IPS DF 6.9 (cell line): ENCODE measurements at regions not wholly inside any gene's neighbourhood (a gene's known extent, or its start where the extent isn't known, plus 50 kb on each side); places are given as distances from the start of the nearest gene placed in this dataset.

Source experiments
- DNase-seq: peaks from one replicate; pipeline ENCODE4 v3.0.0-alpha.2; 2013; ENCODE audit warnings: low read depth, low spot score
- H3K27ac ChIP-seq: one replicate; pipeline ENCODE4 v1.5.1; 2013; ENCODE audit warnings: low read length, control low read depth
- H3K27me3 ChIP-seq: 2 replicates; pipeline ENCODE4 v1.6.1; 2013; ENCODE audit warnings: mild to moderate bottlenecking, low read length; ENCODE audit not compliant: control insufficient read depth, insufficient read depth
- H3K36me3 ChIP-seq: 2 replicates; pipeline ENCODE4 v1.6.1; 2013; ENCODE audit warnings: low read length; ENCODE audit not compliant: control insufficient read depth, insufficient read depth
- H3K4me1 ChIP-seq: 2 replicates; pipeline ENCODE4 v1.6.1; 2013; ENCODE audit warnings: low read length; ENCODE audit not compliant: control insufficient read depth, insufficient read depth
- H3K4me3 ChIP-seq: 2 replicates; pipeline ENCODE4 v1.5.1; 2013; ENCODE audit warnings: mild to moderate bottlenecking, low read length
- H3K9me3 ChIP-seq: 2 replicates; pipeline ENCODE4 v1.6.1; 2013; ENCODE audit warnings: low read length, inconsistent platforms; ENCODE audit not compliant: control insufficient read depth, insufficient read depth
- WGBS: extraction: QIAGEN DNeasy Blood & Tissue Kit; methylation state at CpG from one replicate; pipeline ENCODE4 v1.1.7; 2013; ENCODE audit warnings: mixed read lengths, missing lambda C conversion rate; ENCODE audit not compliant: insufficient read length, insufficient coverage; 5-methylcytosine and 5-hydroxymethylcytosine counted together

DNA sequence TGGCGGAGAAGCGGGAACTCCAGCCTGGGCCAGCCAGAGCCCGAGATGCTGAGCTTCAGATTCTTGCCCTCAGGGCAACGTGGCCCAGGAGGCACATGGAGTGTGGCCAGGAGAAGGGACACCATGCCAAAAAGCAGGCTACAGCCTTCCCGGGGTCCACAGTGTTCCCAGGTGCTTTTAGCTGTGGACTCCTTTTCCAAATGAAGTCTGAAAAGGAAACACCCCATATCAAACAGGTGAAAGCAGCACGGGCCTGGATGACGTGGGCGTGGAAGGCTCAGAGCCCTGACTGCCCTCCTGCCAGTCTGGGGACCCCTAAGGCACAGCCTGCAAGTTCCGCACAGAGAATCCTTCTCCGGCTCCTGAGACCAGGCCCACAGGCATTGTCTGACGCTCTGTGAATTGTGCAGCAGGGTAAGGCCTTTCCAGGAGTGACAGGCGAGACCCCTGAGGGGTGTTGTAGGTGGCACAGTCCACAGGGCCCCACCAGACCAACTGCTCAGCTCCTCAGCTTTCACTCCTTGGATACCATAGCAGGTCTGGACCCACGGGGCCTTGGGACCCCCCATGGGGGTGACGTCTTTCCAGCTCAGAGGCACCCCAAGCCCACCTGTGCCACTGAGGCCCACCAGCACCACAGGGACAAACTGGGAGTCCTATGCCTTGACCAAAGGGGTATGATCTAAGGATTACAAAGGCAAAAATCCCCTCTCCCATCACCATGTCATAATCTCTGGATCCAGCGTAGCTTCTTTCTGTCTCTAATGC lies 69.6 kb upstream of the RAB6C start:
- DNase-seq, result no peak
- H3K27ac ChIP-seq, result no peak overlapping the region
- H3K36me3 ChIP-seq, result no peaks in the 10 kb centered on the region
- no peaks in the 10 kb centered on the region for H3K27me3 ChIP-seq
- H3K4me1 ChIP-seq, result 0 out of 2 replicates have a peak, but pooled peaks cover 1% of the 10 kb centered on the region
- H3K9me3 ChIP-seq, result no peaks in the 10 kb centered on the region
- WGBS, result no CpG with 5 or more reads among the region's 15 CpGs
- no peak overlapping the region for H3K4me3 ChIP-seq

DNA sequence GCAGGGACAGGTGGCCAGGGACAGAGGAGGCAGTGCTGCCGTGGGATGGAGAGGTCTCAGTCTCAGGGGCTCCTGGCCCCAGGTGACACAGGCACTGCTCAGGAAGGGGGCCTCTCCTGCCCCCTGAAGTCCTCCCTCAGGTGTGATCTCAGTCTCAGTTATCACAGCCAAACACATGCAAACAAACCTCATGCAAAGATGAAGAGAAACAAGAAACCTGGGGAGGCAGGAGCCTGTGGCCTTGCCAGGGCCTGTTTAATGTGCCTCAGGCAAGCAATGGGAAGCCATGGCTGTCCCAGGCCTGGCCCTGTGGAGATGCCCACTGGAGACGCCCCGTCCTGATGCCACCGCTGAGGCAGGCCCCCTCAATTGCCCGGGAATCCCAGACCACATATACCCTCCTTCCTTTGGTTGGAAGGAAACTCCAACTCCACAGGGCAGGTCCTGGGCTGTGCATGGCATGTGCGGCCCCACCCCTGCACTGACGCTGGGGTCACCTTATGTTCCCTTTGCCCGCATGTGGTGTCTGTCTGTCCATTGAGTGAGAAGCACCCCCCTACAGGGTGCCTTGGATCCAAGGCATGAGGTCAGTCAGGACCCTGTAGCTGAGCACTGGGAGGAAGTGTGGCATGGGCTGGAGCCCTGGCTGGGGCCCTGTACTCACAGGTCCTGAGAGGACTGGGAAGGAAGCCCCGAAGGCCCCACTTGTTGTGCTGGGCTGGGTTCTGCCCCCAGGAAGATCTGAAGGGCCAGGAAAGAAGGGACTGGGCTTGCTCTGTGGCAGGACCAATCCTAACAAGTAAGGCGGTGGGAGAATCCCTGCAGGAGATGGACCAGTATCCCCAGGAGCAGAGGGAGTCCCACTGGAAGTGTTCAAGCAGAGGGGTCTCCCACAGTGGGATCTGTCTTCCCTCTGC lies 68.8 kb upstream of the RAB6C start:
- H3K9me3 ChIP-seq, result no peaks in the 10 kb centered on the region
- H3K36me3 ChIP-seq, result no peaks in the 10 kb centered on the region
- no peak overlapping the region for H3K27ac ChIP-seq
- H3K4me1 ChIP-seq, result 0 out of 2 replicates have a peak, but pooled peaks cover 1% of the 10 kb centered on the region
- H3K27me3 ChIP-seq, result no peaks in the 10 kb centered on the region
- no peak overlapping the region for H3K4me3 ChIP-seq
- DNase-seq, result no peak
- WGBS, result no CpG with 5 or more reads among the region's 10 CpGs

DNA sequence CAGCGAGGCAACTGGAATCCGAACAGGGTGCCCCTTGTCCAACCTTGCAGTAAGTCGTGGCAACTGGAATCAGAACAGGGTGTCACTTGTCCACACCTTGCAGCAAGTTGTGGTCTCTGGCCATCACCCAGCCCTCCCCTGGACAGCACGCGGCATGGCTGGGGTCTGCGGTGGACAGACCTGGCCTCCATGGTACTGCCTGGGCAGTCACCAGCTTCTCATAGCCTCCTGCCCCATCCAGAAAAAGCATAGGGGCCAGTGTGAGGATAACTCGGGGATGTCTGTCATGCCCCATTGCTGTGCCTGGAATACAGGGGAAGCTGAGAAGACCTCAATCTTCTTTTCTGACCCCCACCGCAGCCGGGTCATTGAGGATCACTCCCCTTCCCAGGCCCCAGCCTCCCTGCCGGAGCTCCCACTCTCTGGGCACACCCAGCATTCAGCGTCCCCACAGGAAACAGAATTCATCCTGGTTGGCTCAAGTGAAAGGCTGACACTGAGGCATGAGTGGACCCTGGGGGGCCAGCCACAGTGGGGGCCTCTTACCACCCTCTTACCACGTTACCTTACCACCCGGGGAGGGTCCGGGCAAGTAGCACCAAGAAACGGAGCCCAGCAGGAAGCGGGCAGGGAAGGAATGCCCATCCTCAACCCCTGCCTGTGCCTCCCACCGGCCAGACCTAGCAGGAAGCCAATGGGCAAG lies 68.0 kb upstream of the RAB6C start:
- DNase-seq, result no peak
- Histone ChIP-seq H3K9me3 (no peaks in the 10 kb centered on the region), H3K4me1 (0 out of 2 replicates have a peak, but pooled peaks cover 1% of the 10 kb centered on the region), H3K27me3 (no peaks in the 10 kb centered on the region), H3K4me3 (no peak overlapping the region), H3K36me3 (no peaks in the 10 kb centered on the region), H3K27ac (no peak overlapping the region)
- no CpG with 5 or more reads among the region's 17 CpGs for WGBS

DNA sequence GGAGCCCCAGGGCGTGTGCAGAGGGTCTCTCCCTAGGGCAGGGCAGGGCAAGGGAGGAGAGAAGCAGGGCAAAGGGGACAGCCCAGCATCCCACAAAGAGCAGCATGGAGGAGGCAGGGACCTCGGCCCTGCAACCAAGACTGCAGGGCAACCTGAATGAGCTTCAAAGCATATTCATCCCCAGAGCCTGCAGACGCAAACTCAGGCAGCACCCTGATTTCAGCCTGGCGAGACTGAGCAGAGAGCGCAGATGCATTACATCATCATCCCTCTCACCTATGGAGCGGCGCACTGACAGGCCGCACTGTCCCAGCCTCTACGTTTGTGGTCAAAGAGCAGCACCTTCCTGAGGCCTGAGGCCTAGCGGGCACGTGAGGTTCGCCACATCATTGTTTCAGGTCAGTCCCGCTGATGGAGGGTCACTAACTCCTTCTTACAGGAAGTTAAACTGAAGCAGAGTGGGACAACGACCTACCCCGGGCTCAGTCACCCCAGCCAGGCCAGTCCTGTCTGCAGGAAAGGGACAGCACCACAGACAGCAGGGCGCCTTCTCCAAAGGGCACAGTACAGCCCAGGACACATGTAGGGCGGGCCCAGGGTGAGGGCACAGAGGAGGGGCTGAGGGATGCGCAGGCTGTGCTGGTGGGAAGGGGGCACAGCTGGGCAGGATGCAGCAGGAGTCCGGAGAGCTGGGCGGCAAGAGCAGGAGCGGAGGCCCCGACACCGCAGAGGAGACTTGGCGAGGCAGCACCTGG lies 67.2 kb upstream of the RAB6C start:
- H3K9me3 ChIP-seq, result no peaks in the 10 kb centered on the region
- H3K27me3 ChIP-seq, result no peaks in the 10 kb centered on the region
- no peak overlapping the region for H3K4me3 ChIP-seq
- no peak overlapping the region for H3K27ac ChIP-seq
- 0 out of 2 replicates have a peak, but pooled peaks cover 1% of the 10 kb centered on the region for H3K4me1 ChIP-seq
- DNase-seq, result no peak
- no peaks in the 10 kb centered on the region for H3K36me3 ChIP-seq
- no CpG with 5 or more reads among the region's 24 CpGs for WGBS

DNA sequence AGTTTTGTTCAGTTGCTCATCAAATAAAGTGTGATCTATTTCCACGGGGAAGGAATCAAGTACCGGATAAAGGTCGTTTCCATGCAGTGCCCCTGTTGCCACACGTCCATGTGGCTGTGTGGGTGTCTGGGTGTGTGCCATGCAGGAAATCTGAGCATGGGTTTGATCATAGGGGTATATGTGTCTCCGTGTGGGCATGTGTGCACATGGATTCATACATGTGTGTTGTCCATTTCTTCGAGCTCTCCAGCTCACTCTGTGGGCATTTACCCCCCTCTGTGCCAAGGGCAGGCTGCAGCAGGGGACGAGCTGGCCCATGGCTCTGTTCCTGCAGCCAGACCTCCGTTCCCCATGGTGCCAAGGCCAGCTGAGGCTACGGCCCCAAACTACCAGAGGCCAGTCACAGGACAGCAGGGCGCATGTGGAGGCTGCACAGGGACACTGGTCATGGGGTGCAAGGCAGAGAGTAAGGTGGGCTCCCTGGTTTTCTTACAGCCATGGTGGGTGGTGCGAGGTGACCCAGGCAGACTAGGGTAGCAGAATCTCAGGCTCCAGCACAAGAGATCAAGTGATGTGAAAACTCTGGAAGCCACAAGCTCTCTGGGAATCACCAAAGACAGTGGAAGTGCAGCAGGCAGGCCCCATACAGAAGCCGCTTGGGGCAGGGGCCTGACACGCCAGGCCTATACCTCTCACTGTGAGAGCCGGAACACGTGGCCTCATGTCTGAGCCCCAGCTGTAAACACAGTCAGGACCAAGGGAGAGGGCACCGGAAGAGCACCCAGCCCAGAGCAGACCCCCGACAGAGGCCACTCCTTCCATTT lies 66.4 kb upstream of the RAB6C start:
- H3K4me3 ChIP-seq, result no peak overlapping the region
- DNase-seq, result no peak
- H3K36me3 ChIP-seq, result no peaks in the 10 kb centered on the region
- no CpG with 5 or more reads among the region's 17 CpGs for WGBS
- H3K27me3 ChIP-seq, result no peaks in the 10 kb centered on the region
- H3K27ac ChIP-seq, result no peak overlapping the region
- H3K4me1 ChIP-seq, result 0 out of 2 replicates have a peak, but pooled peaks cover 1% of the 10 kb centered on the region
- no peaks in the 10 kb centered on the region for H3K9me3 ChIP-seq

DNA sequence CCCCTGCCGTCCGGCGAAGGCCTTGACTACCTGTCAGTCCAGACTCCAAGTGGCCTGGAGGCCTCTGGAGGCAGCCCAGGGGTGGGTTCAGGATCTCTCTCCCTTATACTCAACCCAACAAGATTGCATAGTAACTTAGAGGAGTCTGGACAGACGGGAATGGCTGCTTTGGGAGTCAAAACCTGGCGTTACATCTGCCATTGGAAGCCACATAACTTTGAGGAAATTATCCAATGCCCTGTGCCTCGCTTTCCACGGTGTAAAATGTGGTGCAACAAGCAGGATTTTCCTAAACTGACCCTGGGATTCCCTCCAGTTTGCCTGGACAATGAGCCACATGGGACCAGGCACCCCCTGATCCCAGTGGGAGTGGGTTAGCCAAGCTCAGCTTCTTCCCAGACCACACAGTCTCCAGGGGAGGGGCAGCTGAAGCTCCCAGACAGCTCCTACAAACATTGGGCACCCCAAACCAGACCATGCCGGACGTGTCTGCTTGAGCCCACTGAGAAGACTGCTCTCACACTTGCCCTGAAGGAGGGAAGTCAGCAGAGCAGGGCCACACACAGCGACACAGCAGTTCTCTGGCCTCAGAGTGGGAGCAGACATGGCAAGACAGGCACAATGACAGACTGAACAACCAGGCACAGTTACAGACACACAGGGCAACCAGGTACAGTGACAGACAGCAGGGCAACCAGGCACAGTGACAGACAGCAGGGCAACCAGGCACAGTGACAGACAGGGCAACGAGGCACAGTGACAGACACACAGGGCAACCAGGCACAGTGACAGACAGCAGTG lies 65.6 kb upstream of the RAB6C start:
- Histone ChIP-seq H3K27ac (no peak overlapping the region), H3K4me3 (no peak overlapping the region), H3K27me3 (no peaks in the 10 kb centered on the region), H3K9me3 (no peaks in the 10 kb centered on the region), H3K4me1 (0 out of 2 replicates have a peak, but pooled peaks cover 1% of the 10 kb centered on the region), H3K36me3 (no peaks in the 10 kb centered on the region)
- no peak for DNase-seq
- WGBS, result no CpG with 5 or more reads among the region's 11 CpGs

DNA sequence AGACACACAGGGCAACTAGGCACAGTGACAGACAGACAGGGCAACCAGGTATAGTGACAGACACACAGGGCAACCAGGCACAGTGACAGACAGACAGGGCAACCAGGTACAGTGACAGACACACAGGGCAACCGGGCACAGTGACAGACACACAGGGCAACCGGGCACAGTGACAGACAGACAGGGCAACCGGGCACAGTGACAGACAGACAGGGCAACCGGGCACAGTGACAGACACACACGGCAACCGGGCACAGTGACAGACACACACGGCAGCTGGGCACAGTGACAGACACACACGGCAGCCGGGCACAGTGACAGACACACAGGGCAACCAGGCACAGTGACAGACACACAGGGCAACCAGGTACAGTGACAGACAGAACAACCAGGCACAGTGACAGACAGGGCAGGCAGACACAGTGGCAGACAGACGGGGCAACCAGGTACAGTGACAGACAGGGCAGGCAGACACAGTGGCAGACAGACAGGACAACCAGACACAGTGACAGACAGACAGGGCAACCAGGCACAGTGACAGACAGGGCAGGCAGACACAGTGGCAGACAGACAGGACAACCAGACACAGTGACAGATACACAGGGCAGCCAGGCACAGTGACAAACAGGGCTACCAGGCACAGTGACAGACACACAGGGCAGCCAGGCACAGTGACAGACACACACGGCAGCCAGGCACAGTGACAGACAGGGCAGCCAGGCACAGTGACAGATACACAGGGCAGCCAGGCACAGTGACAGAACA lies 64.7 kb upstream of the RAB6C start:
- Histone ChIP-seq H3K4me3 (no peak overlapping the region), H3K4me1 (0 out of 2 replicates have a peak, but pooled peaks cover 1% of the 10 kb centered on the region), H3K36me3 (no peaks in the 10 kb centered on the region), H3K9me3 (no peaks in the 10 kb centered on the region), H3K27me3 (no peaks in the 10 kb centered on the region), H3K27ac (no peak overlapping the region)
- no peak for DNase-seq
- WGBS, result no CpG with 5 or more reads among the region's 11 CpGs

DNA sequence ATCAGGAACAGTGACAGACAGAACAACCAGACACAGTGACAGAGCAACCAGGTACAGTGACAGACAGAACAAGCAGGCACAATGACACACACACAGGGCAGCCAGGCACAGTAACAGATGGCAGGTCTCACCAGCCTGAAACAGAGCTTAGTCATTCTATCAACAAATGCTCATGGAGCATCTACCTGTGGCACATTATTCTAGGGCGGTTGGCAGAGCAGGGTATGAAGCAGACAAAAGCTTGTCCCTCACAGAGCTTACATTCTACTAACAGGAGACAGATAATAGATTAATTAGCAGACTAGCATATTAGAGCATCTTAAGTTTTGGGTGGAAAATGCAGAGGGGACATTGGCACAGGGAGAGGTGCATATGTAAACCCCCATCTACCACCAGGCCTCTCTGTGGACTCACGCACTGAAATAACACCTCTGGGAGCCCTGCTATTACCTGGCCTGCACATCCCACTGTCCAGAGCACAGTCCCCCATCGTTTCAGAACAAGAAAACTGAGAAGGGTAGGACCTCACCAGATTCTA lies 64.1 kb upstream of the RAB6C start:
- 0 out of 2 replicates have a peak, but pooled peaks cover 1% of the 10 kb centered on the region for H3K4me1 ChIP-seq

More for the DNA sequence above, 64.1 kb upstream of the RAB6C start:
- no peaks in the 10 kb centered on the region for H3K36me3 ChIP-seq
- H3K27me3 ChIP-seq, result no peaks in the 10 kb centered on the region
- H3K27ac ChIP-seq, result no peak overlapping the region
- no peak overlapping the region for H3K4me3 ChIP-seq
- no CpG with 5 or more reads among the region's 3 CpGs for WGBS
- H3K9me3 ChIP-seq, result no peaks in the 10 kb centered on the region
- DNase-seq, result no peak
